ENCODE measurements at regions not wholly inside any gene's neighbourhood (a gene's known extent, or its start where the extent isn't known, plus 50 kb on each side); places are given as distances from the start of the nearest gene placed in this dataset.

DNA sequence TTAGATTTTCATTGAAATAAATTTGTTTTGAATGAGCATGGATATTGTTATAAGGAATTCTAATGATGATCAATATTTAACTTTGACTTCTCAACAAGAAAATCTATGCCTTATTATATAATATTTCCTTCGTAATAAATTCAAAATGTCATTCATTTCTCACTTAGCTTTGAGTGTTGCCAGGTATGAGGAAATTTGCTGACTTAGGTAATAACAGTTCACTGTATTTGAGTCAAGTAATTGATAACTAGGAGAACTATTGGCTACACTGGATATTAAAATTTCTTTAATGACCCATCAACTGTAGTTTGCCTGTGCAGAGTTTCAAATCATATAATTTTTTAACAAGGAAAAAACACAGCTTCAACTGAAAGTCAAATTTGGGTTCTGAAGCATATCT is 746.6 kb downstream of the SLITRK5 start:
- no peak for DNase-seq
- H3K9me3 Mint-ChIP-seq, result no peaks in the 10 kb centered on the region

DNA sequence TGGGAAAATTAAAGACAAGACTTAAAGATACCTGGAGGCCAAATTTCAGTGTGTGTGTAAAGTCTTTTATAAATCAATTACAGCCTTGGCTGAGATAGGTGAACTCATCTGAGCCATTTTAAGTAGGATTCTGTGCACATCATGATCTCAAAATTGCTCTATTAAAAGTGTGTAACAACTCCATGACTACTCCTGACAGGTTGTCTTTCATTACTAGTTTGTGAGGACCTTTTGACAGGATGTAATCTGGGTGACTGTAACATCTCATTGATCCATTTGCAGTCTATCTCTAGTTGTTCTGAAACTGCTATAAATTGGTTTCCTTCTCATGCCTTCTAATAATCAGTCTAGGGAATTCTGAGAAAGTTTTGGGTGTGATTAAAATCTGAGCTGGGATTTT is 753.3 kb downstream of the SLITRK5 start:
- TF ChIP-seq, protein P1, sequence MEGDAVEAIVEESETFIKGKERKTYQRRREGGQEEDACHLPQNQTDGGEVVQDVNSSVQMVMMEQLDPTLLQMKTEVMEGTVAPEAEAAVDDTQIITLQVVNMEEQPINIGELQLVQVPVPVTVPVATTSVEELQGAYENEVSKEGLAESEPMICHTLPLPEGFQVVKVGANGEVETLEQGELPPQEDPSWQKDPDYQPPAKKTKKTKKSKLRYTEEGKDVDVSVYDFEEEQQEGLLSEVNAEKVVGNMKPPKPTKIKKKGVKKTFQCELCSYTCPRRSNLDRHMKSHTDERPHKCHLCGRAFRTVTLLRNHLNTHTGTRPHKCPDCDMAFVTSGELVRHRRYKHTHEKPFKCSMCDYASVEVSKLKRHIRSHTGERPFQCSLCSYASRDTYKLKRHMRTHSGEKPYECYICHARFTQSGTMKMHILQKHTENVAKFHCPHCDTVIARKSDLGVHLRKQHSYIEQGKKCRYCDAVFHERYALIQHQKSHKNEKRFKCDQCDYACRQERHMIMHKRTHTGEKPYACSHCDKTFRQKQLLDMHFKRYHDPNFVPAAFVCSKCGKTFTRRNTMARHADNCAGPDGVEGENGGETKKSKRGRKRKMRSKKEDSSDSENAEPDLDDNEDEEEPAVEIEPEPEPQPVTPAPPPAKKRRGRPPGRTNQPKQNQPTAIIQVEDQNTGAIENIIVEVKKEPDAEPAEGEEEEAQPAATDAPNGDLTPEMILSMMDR (IDR thresholded peaks at IDR 0.05), result no peak
- no peak overlapping the region for H3K27ac Mint-ChIP-seq
- H3K4me3 Mint-ChIP-seq, result no peak overlapping the region
- DNase-seq, result no peak
- H3K4me1 Mint-ChIP-seq, result no peaks in the 10 kb centered on the region
- H3K9me3 Mint-ChIP-seq, result peaks cover 8% of the 10 kb centered on the region
- H3K36me3 Mint-ChIP-seq (ENCODE audit: low read depth), result no peaks in the 10 kb centered on the region
- H3K27me3 Mint-ChIP-seq (ENCODE audit: low read depth, poor library complexity), result no peaks in the 10 kb centered on the region

More for the DNA sequence above, 746.6 kb downstream of the SLITRK5 start:
- TF ChIP-seq, protein P1 (IDR thresholded peaks at IDR 0.05), result no peak
- H3K4me3 Mint-ChIP-seq, result no peak overlapping the region
- no peaks in the 10 kb centered on the region for H3K36me3 Mint-ChIP-seq (ENCODE audit: low read depth)
- peaks cover 6% of the 10 kb centered on the region for H3K4me1 Mint-ChIP-seq
- no peaks in the 10 kb centered on the region for H3K27me3 Mint-ChIP-seq (ENCODE audit: low read depth, poor library complexity)
- no peak overlapping the region for H3K27ac Mint-ChIP-seq

DNA sequence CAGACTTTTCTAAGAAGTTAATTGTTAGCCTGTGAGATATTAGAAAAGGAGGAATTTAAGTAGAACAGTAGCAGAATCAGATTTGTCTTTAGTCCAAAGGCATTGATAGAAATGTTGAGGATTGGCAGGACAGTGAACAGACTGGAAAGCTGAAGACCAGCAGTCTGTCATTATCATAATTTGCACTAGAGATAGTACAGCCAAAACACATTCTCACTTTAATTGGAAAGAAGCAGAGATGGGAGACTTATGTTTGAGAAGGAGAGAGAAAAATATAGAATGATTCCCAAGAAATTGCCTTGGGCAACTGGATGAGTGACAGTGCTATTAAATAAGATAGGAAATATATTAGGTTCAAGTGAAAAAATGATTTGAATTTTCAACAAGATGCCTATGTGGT is 755.5 kb downstream of the SLITRK5 start:
- Mint-ChIP-seq H3K36me3 (ENCODE audit: low read depth) (no peaks in the 10 kb centered on the region), H3K27me3 (ENCODE audit: low read depth, poor library complexity) (no peaks in the 10 kb centered on the region), H3K4me3 (no peak overlapping the region), H3K4me1 (no peaks in the 10 kb centered on the region), H3K27ac (no peak overlapping the region), H3K9me3 (peaks cover 8% of the 10 kb centered on the region)
- TF ChIP-seq, protein P1 (IDR thresholded peaks at IDR 0.05), result no peak
- DNase-seq, result no peak

DNA sequence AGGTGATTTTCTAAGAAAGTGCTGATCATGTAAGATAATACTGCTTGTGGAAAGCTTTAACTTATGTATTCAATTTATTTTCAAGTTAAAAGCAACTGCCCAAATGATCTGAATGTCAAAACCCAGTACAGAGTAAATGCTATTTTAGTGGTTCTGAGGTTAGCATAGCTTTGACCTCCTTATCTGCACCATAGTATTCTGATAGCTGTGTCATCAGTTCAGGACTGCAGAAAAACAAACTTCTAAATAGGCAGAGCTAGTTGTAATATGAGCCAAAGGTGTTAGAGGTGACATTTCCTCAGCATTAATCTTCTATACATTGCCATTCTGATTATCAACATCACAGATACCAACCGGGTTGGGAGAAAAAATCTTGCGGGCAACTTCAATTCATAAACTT is 758.7 kb downstream of the SLITRK5 start:
- Mint-ChIP-seq H3K9me3 (peaks cover 11% of the 10 kb centered on the region), H3K4me3 (no peak overlapping the region), H3K27me3 (ENCODE audit: low read depth, poor library complexity) (no peaks in the 10 kb centered on the region), H3K36me3 (ENCODE audit: low read depth) (no peaks in the 10 kb centered on the region), H3K4me1 (no peaks in the 10 kb centered on the region), H3K27ac (no peak overlapping the region)
- TF ChIP-seq, protein P1 (IDR thresholded peaks at IDR 0.05), result no peak
- no peak for DNase-seq

DNA sequence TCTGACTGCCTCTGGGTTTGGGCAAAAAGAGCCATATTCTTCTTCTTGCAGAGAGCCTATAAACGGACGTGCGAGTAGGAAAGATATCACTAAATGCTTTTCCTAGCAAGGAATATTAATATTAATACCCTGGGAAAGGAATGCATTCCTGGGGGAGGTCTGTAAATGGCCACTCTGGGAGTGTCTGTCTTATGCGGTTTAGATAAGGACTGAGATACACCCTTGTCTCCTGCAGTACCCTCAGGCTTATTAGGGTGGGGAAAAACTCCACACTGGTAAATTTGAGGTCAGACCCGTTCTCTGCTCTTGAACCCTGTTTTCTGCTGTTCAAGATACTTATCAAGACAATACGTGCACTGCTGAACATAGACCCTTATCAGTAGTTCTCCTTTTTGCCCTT is 763.8 kb downstream of the SLITRK5 start:
- no peak for DNase-seq
- H3K27me3 Mint-ChIP-seq (ENCODE audit: low read depth, poor library complexity), result peaks cover 3% of the 10 kb centered on the region
- H3K27ac Mint-ChIP-seq, result no peak overlapping the region
- TF ChIP-seq, protein P1 (IDR thresholded peaks at IDR 0.05), result no peak
- no peaks in the 10 kb centered on the region for H3K36me3 Mint-ChIP-seq (ENCODE audit: low read depth)
- H3K4me3 Mint-ChIP-seq, result no peak overlapping the region
- no peaks in the 10 kb centered on the region for H3K4me1 Mint-ChIP-seq
- peaks cover 18% of the 10 kb centered on the region for H3K9me3 Mint-ChIP-seq

DNA sequence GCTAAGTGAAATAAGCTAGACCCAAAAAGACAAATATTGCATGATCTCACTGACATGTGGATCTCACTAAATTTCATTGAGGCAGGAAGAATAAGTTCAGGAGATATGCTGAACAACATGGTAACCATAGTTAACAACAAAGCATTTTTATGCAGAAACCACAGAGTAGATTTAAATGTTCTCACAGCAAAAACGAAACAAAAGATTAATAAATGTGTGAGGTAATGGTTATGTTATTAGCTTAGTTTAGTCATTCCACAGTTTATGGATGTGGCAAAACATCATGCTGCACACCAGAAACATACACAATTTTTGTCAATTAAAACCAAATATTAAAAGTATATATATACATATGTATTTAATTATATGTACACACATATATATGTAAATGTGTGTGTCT is 765.8 kb downstream of the SLITRK5 start:
- H3K27ac Mint-ChIP-seq, result no peak overlapping the region
- H3K27me3 Mint-ChIP-seq (ENCODE audit: low read depth, poor library complexity), result peaks cover 3% of the 10 kb centered on the region
- H3K4me1 Mint-ChIP-seq, result no peaks in the 10 kb centered on the region
- TF ChIP-seq, protein P1 (IDR thresholded peaks at IDR 0.05), result no peak
- H3K4me3 Mint-ChIP-seq, result no peak overlapping the region
- no peak for DNase-seq
- peaks cover 18% of the 10 kb centered on the region for H3K9me3 Mint-ChIP-seq
- H3K36me3 Mint-ChIP-seq (ENCODE audit: low read depth), result no peaks in the 10 kb centered on the region
